ENCODE measurements at regions not wholly inside any gene's neighbourhood (a gene's known extent, or its start where the extent isn't known, plus 50 kb on each side); places are given as distances from the start of the nearest gene placed in this dataset.

DNA sequence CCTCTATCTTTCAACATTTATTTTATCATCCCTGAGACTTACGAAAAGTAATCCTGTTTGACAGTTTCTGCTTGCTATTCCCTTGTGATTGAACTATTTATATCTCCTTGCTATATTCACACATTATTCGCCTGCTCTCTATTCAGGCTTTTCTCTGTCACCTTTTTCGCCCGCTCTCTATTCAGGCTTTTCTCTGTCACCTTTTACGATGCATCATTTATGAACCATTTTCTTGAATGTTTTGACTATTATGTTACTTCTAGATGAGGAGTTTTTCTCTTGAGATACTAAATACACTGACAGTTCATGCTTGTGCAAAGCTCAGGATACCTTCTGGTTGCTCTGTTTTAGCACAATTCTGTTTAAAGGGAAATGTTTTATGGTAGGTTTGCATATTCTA is 143.3 kb upstream of the VSTM2A start:
- no peak for TF ChIP-seq EZH2 (IDR thresholded peaks at IDR 0.05; ENCODE audit: borderline replicate concordance, low read length)
- TF ChIP-seq, protein P1, sequence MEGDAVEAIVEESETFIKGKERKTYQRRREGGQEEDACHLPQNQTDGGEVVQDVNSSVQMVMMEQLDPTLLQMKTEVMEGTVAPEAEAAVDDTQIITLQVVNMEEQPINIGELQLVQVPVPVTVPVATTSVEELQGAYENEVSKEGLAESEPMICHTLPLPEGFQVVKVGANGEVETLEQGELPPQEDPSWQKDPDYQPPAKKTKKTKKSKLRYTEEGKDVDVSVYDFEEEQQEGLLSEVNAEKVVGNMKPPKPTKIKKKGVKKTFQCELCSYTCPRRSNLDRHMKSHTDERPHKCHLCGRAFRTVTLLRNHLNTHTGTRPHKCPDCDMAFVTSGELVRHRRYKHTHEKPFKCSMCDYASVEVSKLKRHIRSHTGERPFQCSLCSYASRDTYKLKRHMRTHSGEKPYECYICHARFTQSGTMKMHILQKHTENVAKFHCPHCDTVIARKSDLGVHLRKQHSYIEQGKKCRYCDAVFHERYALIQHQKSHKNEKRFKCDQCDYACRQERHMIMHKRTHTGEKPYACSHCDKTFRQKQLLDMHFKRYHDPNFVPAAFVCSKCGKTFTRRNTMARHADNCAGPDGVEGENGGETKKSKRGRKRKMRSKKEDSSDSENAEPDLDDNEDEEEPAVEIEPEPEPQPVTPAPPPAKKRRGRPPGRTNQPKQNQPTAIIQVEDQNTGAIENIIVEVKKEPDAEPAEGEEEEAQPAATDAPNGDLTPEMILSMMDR (IDR thresholded peaks at IDR 0.05; ENCODE audit: low read length): no peak
- Histone ChIP-seq H3K27me3 (ENCODE audit: insufficient read depth, low read length) (no peaks in the 10 kb centered on the region), H4K20me1 (ENCODE audit: insufficient read depth, low read length) (no peaks in the 10 kb centered on the region), H3K79me2 (ENCODE audit: insufficient read depth, low read length) (no peaks in the 10 kb centered on the region), H3K4me1 (ENCODE audit: insufficient read depth, low read length, severe bottlenecking) (no peaks in the 10 kb centered on the region), H3K9me2 (ENCODE audit: low read depth, low read length) (peaks cover 7% of the 10 kb centered on the region; the same call in 1 of the 2 replicates), H3K4me2 (ENCODE audit: low read length) (no peak overlapping the region), H2AFZ (ENCODE audit: low read length) (no peak overlapping the region), H3K9me3 (ENCODE audit: low read length) (no peaks in the 10 kb centered on the region), H3K9ac (ENCODE audit: low read length) (no peak overlapping the region), H3K27ac (ENCODE audit: low read depth, low read length, poor library complexity, severe bottlenecking) (no peak overlapping the region), H3K4me3 (ENCODE audit: low read depth, low read length, poor library complexity, severe bottlenecking) (no peak overlapping the region), H3F3A (ENCODE audit: insufficient read depth, low read length) (no peaks in the 10 kb centered on the region), H3K36me3 (ENCODE audit: insufficient read depth, low read length) (no peaks in the 10 kb centered on the region)

DNA sequence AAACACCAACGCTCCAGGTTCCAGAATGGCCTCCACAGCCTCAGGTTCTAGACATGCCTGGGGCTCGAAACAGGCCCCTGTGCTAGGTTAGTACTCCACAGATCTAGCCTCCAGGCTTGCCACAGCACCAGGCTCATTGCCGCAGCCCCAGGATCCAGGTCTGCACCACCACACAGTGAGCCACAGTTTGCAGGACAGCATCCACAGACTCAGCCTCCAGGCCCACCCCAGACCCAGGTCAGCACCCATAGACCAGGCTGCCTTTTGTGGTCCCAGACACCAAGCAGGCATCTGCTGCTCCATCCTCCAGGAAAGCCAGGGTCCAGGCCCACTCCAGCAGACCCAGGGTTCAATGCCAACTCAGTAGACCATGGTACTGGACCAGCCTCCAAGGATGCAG is 132.3 kb upstream of the VSTM2A start:
- Histone ChIP-seq H3K4me1 (ENCODE audit: insufficient read depth, low read length, severe bottlenecking) (no peaks in the 10 kb centered on the region), H3K36me3 (ENCODE audit: insufficient read depth, low read length) (no peaks in the 10 kb centered on the region), H3K4me3 (ENCODE audit: low read depth, low read length, poor library complexity, severe bottlenecking) (no peak overlapping the region), H3K27me3 (ENCODE audit: insufficient read depth, low read length) (no peaks in the 10 kb centered on the region), H3K9me3 (ENCODE audit: low read length) (no peaks in the 10 kb centered on the region), H4K20me1 (ENCODE audit: insufficient read depth, low read length) (no peaks in the 10 kb centered on the region), H3K79me2 (ENCODE audit: insufficient read depth, low read length) (no peaks in the 10 kb centered on the region), H3K27ac (ENCODE audit: low read depth, low read length, poor library complexity, severe bottlenecking) (no peak overlapping the region), H3K4me2 (ENCODE audit: low read length) (no peak overlapping the region), H3F3A (ENCODE audit: insufficient read depth, low read length) (no peaks in the 10 kb centered on the region), H3K9ac (ENCODE audit: low read length) (no peak overlapping the region), H2AFZ (ENCODE audit: low read length) (no peak overlapping the region), H3K9me2 (ENCODE audit: low read depth, low read length) (no peaks in the 10 kb centered on the region)
- TF ChIP-seq, protein P1 (IDR thresholded peaks at IDR 0.05; ENCODE audit: low read length): no peak
- no peak for TF ChIP-seq EZH2 (IDR thresholded peaks at IDR 0.05; ENCODE audit: borderline replicate concordance, low read length)

DNA sequence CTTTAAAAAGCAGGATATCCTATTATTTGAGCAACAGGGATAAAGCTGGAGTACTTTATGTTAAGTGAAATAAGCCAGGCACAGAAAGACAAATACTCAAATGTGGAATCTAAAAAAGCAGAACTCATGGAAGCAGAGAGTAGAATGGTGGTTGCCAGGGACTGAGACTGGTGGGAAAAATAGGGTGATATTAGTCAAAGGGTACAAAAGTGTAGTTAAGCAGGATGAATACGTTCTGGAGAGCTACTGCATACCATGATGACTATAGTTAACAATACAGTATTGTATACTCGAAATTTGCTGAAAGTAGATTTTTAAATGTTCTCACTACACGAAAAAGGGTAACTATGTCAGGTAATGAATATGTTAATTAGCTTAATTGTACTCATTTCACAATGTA is 125.5 kb upstream of the VSTM2A start:
- H3K4me3 ChIP-seq (ENCODE audit: low read depth, low read length, poor library complexity, severe bottlenecking): no peak overlapping the region
- H3K27me3 ChIP-seq (ENCODE audit: insufficient read depth, low read length): no peaks in the 10 kb centered on the region
- no peak overlapping the region for H3K9ac ChIP-seq (ENCODE audit: low read length)
- no peaks in the 10 kb centered on the region for H4K20me1 ChIP-seq (ENCODE audit: insufficient read depth, low read length)
- TF ChIP-seq, protein P1 (IDR thresholded peaks at IDR 0.05; ENCODE audit: low read length): no peak
- TF ChIP-seq EZH2 (IDR thresholded peaks at IDR 0.05; ENCODE audit: borderline replicate concordance, low read length): no peak
- no peak overlapping the region for H3K4me2 ChIP-seq (ENCODE audit: low read length)
- no peaks in the 10 kb centered on the region for H3K36me3 ChIP-seq (ENCODE audit: insufficient read depth, low read length)
- no peak overlapping the region for H2AFZ ChIP-seq (ENCODE audit: low read length)
- H3K9me3 ChIP-seq (ENCODE audit: low read length): no peaks in the 10 kb centered on the region
- no peaks in the 10 kb centered on the region for H3F3A ChIP-seq (ENCODE audit: insufficient read depth, low read length)
- no peak overlapping the region for H3K27ac ChIP-seq (ENCODE audit: low read depth, low read length, poor library complexity, severe bottlenecking)
- no peaks in the 10 kb centered on the region for H3K9me2 ChIP-seq (ENCODE audit: low read depth, low read length)
- H3K4me1 ChIP-seq (ENCODE audit: insufficient read depth, low read length, severe bottlenecking): no peaks in the 10 kb centered on the region
- no peaks in the 10 kb centered on the region for H3K79me2 ChIP-seq (ENCODE audit: insufficient read depth, low read length)
